ENCODE measurements at regions not wholly inside any gene's neighbourhood (a gene's known extent, or its start where the extent isn't known, plus 50 kb on each side); places are given as distances from the start of the nearest gene placed in this dataset.
A peak's percentile ranks its signal among the peaks of the same experiment; 100 is the strongest.

GRCh38 chr6:156658966-156659821, 118.0 kb upstream of the ARID1B start:
- no peak overlapping the region for H3K4me3 ChIP-seq
- no peak for DNase-seq
- TF ChIP-seq POLR2AphosphoS5 (IDR thresholded peaks at IDR 0.05) (no peak), EP300 (IDR thresholded peaks at IDR 0.05) (no peak), POLR2A (IDR thresholded peaks at IDR 0.05) (no peak), CTCF (IDR thresholded peaks at IDR 0.05) (no peak)
- intact Hi-C loops (cut with DNase I; ENCODE audit: low total_unique reads), result no loop called here
- H3K27me3 ChIP-seq, result no peaks in the 10 kb centered on the region
- peaks cover 0 to 19% (median 12%) of the 10 kb centered on the region in 4 donors for H3K4me1 ChIP-seq
- H3K9me3 ChIP-seq, result no peaks in the 10 kb centered on the region
- no peaks in the 10 kb centered on the region for H3K36me3 ChIP-seq
- no peak overlapping the region for H3K27ac ChIP-seq
- 75 to 86% (median 76%) methylated on average over 6 to 7 of the region's 7 CpGs for WGBS, 5 donors

- H3K27ac ChIP-seq, result no peak overlapping the region
- peak in 1 of 2 donors; percentile 66 for DNase-seq
- 25 to 50% (median 37%) methylated on average over 12 of the region's 12 CpGs for WGBS, 5 donors
- peak overlapping the region in 1 of 4 donors; percentile 6 for H3K4me3 ChIP-seq
- H3K36me3 ChIP-seq, result no peaks in the 10 kb centered on the region
- TF ChIP-seq EP300 (IDR thresholded peaks at IDR 0.05), result no peak
- no peak for TF ChIP-seq CTCF (IDR thresholded peaks at IDR 0.05)
- peak in 1 of 3 donors; percentile 20 for TF ChIP-seq POLR2AphosphoS5 (IDR thresholded peaks at IDR 0.05)
- peaks cover 0 to 19% (median 12%) of the 10 kb centered on the region in 4 donors for H3K4me1 ChIP-seq
- intact Hi-C loops (cut with DNase I; ENCODE audit: low total_unique reads), result no loop called here
- no peaks in the 10 kb centered on the region for H3K27me3 ChIP-seq
- no peaks in the 10 kb centered on the region for H3K9me3 ChIP-seq
These were observed 118.8 kb upstream of the ARID1B start for GRCh38 chr6:156658186-156658965.

GRCh38 chr6:156657296-156657695, 119.9 kb upstream of the ARID1B start:
- no peaks in the 10 kb centered on the region for H3K27me3 ChIP-seq
- no peaks in the 10 kb centered on the region for H3K9me3 ChIP-seq
- intact Hi-C loops (cut with DNase I; ENCODE audit: low total_unique reads), result no loop called here
- H3K4me1 ChIP-seq, result peaks cover 0 to 19% (median 12%) of the 10 kb centered on the region in 4 donors
- H3K36me3 ChIP-seq, result no peaks in the 10 kb centered on the region
- no peak for DNase-seq
- no peak for TF ChIP-seq POLR2AphosphoS5 (IDR thresholded peaks at IDR 0.05)
- no peak for TF ChIP-seq POLR2A (IDR thresholded peaks at IDR 0.05)
- no peak for TF ChIP-seq CTCF (IDR thresholded peaks at IDR 0.05)
- no peak for TF ChIP-seq EP300 (IDR thresholded peaks at IDR 0.05)
- no peak overlapping the region for H3K27ac ChIP-seq
- 94 to 98% (median 96%) methylated on average over 5 of the region's 5 CpGs for WGBS, 5 donors
- no peak overlapping the region for H3K4me3 ChIP-seq

Measured in stomach (tissue), 8 donors.